ENCODE measurements at regions not wholly inside any gene's neighbourhood (a gene's known extent, or its start where the extent isn't known, plus 50 kb on each side); places are given as distances from the start of the nearest gene placed in this dataset.

GRCh38 chr10:52653263-52653909 lies 119.2 kb downstream of the MBL2 start:
- no peak for TF ChIP-seq CTCF (IDR thresholded peaks at IDR 0.05 in 2 of 3, conservative IDR thresholded peaks at IDR 0.05 in 1 of 3; ENCODE audit: borderline replicate concordance in 1 of 3, insufficient read depth in 1 of 3, low read depth in 2 of 3, low read length in 2 of 3)
- no peak for TF ChIP-seq ZNF274 (IDR thresholded peaks at IDR 0.05; ENCODE audit: low read depth, low read length)
- no peak for TF ChIP-seq EGR1 (IDR thresholded peaks at IDR 0.05; ENCODE audit: low read depth)
- TF ChIP-seq YY1 (IDR thresholded peaks at IDR 0.05; ENCODE audit: extremely low read depth, insufficient replicate concordance, low read depth, low read length), result no peak
- no peak for TF ChIP-seq POLR2AphosphoS5 (IDR thresholded peaks at IDR 0.05; ENCODE audit: low read depth, low read length)
- no peak for TF ChIP-seq ZFX (IDR thresholded peaks at IDR 0.05)
- TF ChIP-seq POLR2A (IDR thresholded peaks at IDR 0.05; ENCODE audit: borderline replicate concordance, extremely low read depth, insufficient read depth, insufficient read length), result no peak
- no peak for TF ChIP-seq SIN3A (IDR thresholded peaks at IDR 0.05; ENCODE audit: low read depth)
- no peak for TF ChIP-seq ATF3 (IDR thresholded peaks at IDR 0.05)

All from HCT116 (cell line).